NCI-H2029 treated with DMSO at 0.1 percent for 48 hours (cell line): ENCODE measurements at regions not wholly inside any gene's neighbourhood (a gene's known extent, or its start where the extent isn't known, plus 50 kb on each side); places are given as distances from the start of the nearest gene placed in this dataset.
"Not testable (repeated sequence)": the region's sequence is repeated elsewhere in the genome, so short reads cannot be mapped to it uniquely, and the experiment has no call there.

Source experiments
- DNase-seq: peaks from one replicate; lab custom pipeline; 2025; lab: John Stamatoyannopoulos, UW

DNA sequence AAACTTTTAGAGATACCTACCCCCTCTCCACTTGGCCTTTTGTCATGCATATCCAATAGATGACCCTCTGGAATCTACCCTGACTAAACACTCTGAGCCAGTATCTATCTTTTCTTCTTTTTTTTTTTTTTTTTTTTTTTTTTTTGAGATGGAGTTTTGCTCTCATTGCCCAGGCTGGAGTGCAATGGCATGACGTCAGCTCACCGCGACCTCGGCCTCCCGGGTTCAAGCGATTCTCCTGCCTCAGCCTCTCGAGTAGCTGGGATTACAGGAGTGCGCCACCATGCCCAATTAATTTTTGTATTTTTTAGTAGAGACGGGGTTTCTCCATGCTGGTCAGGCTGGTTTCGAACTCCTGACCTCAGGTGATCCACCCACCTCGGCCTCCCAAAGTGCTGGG, 50.8 kb upstream of the GRIN2B start:
- not testable (repeated sequence) for DNase-seq

- no peak for DNase-seq
Observed at GRCh38 chr12:14043776-14044175, 62.4 kb upstream of the GRIN2B start.

- DNase-seq, result no peak
Observed at GRCh38 chr12:14048941-14049545, 67.6 kb upstream of the GRIN2B start.

DNA sequence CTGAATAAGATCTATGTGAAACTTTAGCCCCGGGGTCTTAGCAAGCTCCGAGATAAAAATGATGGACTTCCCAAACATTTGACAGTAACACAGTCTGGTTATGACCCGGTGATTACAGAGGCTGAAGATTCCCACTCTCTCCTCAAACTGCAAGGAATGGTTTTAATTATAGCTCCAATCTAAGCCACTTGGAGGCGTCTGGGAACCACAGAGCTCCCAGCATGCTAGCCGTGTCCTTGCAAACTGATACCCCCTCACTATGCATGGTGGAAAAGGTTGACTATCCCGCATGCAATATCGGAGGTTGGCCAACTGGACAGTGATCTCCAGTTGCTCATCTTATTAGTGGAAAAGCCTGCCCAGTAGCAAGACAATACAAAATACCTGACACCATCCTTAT, 76.5 kb upstream of the GRIN2B start:
- no peak for DNase-seq

DNA sequence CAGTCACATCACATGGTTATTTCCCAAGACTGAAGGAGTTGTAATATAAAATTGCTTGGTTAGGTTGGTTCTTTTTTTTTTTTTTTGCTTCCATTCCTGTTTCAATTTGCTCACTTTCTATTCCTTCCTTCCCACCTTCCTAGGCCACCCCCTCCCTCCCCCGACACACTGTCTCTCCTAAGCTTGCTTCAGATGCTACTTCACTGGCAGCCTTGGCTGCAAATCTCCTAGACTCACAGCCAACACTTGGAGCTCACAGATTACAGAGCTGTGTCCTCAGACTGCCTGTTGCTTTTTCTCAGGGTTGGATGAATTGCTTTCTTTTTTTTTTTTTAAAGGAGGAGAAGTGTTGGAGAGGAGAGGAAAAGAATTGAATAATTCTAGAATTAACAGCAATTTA, 77.3 kb upstream of the GRIN2B start:
- no peak for DNase-seq

- DNase-seq, result no peak
Observed at GRCh38 chr12:14059548-14059947, 78.1 kb upstream of the GRIN2B start.

DNA sequence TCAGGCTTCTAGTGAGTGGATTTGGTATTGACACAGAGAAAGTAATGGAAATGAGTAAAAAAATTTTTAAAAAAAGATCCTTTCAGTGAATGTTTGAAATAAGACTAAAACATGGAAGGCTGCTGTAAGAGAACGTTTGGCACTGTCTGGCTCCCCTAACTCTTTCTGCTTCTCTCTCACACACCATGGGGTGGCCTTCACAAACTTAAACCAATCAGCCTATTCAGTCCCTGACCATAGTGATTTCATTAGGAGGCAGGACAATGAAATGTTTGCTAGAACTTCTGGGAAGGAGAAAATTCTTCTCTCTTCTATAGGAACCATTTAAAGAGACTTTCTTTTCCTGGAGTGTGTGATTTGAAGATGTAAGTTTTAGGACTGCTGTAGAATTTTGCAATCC, 84.2 kb upstream of the GRIN2B start:
- DNase-seq, result no peak

GRCh38 chr12:14066021-14066420, 84.6 kb upstream of the GRIN2B start:
- no peak for DNase-seq

- DNase-seq, result no peak
Observed at GRCh38 chr12:14068961-14069360, 87.6 kb upstream of the GRIN2B start.

GRCh38 chr12:14071833-14072232, 90.4 kb upstream of the GRIN2B start:
- DNase-seq, result no peak

- no peak for DNase-seq
Observed at GRCh38 chr12:14072987-14073386, 91.6 kb upstream of the GRIN2B start.

DNA sequence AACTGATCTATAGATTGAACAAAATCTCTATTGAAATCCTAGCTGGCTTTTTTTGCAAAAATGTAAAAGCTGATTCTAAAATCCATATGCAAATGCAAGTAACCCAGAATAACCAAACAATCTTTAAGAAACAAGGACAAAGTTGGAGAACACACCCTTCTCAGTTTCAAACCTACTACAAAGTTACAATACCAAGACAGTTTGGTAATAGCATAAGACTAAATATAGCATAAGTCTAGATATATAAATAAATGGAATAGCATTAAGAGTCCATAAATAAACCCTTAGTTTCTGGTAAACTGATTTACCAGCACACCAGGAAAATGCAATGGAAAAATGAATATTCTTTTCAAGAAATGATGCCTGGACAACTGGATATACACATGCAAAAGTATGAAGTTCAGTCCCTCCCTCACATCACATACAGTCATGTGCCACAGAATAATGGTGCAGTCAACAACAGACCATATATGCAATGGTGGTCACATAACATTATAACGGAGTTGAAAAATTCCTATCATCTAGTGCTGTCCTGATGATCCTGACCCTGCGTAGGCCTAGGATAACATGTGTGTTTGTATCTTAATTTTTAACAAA, 94.5 kb upstream of the GRIN2B start:
- no peak for DNase-seq

- no peak for DNase-seq
Observed at GRCh38 chr12:14076538-14076937, 95.1 kb upstream of the GRIN2B start.

GRCh38 chr12:14086838-14087237, 105.4 kb upstream of the GRIN2B start:
- no peak for DNase-seq

DNA sequence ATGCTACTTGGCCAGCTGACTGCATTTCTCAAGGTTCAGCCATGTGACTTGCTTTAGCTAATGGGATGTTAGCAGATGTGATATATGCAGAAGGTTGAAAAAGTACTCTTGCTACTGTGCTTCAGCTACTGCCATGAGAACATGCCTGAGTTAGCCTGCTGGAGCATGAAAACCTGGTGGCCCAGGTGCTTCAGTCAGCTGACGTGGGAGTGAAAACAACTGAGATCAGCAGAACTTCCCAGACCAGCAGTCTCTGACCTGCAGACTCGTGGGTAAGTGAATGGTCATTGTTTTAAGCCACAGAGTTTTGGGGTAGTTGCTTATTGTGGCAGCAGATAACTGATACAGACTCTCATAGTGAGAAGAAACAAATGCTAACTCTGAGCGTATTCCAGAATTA, 118.6 kb upstream of the GRIN2B start:
- no peak for DNase-seq

- DNase-seq, result not testable (repeated sequence)
Observed at GRCh38 chr12:14101556-14101955, 120.2 kb upstream of the GRIN2B start.

DNA sequence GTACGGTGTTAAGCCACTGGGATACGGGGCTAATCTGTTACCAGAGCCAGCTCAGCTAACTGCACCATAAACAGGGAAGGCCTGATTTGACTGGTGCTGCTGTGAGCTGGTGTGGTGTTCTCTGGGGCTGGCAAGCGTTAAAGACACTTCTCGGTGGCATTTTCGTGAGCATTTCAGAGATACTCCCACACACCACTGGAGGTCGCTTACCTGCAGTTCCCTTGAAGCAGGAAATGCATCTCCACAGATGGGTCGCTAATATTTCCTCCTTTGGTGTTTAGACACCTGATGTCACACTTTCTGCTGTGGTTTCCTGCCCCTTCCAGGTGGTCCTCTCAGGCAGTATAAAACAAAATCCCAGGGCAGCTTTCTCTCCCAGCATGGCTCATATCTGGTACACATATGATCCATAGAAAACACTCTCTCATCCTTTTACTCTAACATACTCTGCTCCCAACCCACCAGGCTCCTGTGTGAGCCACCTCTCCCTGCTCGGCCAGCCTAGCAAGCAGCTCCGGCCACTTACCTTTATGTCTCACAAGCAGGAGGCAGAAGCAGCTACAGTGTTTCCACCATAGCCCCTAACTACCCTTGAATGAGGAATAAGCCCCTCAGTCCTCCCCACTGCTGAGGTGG, 129.9 kb upstream of the GRIN2B start:
- DNase-seq, result no peak

GRCh38 chr12:14113031-14113430, 131.6 kb upstream of the GRIN2B start:
- DNase-seq, result no peak

DNA sequence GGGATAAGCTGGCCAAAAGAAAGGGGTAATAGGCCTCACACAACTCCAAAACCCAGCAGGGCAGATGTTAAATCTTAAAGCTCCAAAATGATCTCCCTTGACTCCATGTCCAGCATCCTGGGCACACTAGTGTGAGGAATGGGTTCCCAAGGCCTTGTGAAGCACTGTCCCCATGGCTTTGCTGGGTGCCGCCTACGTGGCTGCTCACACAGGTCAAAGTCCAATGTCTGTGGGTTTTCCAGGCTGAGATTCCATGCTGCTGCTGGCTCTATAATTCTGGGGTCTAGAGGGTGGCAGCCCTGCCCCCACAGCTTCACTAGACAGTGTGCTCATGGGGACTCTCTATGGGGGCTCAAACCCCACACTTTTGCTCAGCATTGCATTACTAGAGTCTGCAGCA, 145.3 kb upstream of the GRIN2B start:
- no peak for DNase-seq

DNA sequence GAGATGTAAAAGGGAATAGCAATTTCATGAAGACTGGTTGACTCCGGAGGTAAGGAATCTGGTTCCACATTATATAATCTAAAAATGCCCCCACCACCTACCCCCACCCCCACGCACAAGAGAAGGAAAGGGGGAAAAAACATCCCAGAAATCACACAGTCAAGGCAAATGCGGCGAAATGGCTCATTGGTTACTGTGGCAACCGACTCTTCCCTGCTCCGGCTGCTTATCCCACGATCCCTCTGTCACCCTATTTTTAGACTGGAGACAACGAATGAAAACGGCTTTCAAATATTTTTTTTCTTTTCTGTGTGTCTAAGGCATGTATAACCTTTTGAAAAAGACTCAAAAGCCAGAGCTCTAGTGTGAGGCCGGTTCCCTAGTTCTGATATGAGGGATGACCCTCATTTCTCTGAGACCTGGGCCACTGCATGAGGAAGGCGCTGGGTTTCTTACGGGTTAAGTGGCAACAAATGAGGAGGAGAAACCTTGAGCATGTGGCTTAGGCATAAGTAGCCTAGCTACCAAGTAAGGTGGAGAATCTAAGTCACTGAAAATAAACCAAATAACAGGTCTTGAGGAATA, 148.3 kb upstream of the GRIN2B start:
- no peak for DNase-seq

GRCh38 chr12:14135996-14136395, 154.6 kb upstream of the GRIN2B start:
- no peak for DNase-seq

DNA sequence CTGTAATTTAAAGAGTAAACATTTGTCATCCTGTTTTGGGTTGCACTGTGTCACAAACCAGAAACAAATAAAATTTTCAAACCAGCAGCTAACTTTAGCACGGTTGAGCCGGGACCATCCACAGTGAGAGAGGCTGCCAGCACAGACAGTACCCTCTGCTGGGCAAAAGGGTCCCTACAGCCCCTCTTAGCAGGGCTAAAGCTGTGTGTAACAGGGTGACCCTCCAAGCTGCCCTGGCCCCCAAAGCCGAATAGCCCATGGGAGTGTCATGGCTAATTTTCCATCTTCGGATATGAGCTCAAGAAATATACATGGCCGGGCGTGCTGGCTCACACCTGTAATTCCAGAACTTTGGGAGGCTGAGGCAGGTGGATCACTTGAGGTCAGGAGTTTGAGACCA, 157.1 kb upstream of the GRIN2B start:
- no peak for DNase-seq

- DNase-seq, result no peak
Observed at GRCh38 chr12:14148489-14149270, 167.3 kb upstream of the GRIN2B start.
